ENCODE measurements at regions not wholly inside any gene's neighbourhood (a gene's known extent, or its start where the extent isn't known, plus 50 kb on each side); places are given as distances from the start of the nearest gene placed in this dataset.
"Not testable (repeated sequence)": the region's sequence is repeated elsewhere in the genome, so short reads cannot be mapped to it uniquely, and the experiment has no call there.

DNA sequence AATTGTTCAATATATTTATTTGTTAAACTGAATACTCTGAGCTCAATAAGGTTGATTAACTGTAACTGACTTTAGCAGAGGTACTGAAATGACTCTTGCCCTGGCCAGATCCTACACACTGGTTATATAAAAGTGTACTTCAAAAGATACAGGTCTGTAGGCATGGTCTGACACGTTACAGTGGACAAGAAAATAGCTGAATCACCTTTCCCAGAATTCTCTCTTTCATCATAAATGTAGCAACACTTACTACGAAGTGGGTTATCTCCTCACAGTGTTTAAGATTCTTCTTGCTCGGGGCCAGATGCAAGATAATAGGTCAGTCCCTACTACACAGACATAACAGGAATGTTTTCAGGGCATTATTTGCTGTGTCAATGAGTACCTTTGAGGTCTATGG, 107.0 kb upstream of the ZC3H15 start:
- DNase-seq (ENCODE audit: low read depth, low spot score): no peak

DNA sequence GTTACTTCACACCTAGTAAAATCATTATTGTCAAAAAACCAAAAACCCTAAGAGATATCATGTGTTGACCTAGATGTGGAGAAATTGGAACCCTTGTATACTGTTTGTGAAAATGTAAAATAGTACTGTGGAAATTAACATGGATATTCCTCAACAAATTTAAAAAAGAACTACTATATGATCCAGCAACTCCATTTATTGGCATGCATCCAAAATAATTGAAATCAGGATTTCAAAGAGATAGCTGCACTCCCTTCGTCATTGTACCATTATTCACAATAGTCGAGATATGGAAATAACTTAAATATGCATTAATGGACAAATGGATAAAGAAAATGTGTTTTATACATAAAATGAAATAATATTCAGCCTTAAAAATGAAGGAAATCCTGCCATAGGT, 105.3 kb upstream of the ZC3H15 start:
- DNase-seq (ENCODE audit: low read depth, low spot score): no peak

DNA sequence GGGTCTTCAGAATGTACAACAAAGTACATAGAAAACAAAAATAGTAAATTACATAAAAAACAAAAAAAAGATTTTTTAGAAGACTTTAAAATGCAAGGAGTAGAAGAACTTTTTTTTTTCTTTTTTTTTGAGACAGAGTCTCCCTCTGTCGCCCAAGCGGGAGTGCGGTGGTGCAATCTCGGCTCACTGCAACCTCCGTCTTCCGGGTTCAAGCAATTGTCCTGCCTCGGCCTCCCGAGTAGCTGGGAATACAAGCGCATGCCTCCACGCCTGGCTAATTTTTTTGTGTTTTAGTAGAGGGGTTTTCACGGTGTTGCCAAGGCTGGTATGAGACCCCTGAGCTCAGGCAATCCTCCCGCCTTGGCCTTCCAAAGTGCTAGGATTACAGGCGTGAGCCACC, 104.5 kb upstream of the ZC3H15 start:
- no peak for DNase-seq (ENCODE audit: low read depth, low spot score)

DNA sequence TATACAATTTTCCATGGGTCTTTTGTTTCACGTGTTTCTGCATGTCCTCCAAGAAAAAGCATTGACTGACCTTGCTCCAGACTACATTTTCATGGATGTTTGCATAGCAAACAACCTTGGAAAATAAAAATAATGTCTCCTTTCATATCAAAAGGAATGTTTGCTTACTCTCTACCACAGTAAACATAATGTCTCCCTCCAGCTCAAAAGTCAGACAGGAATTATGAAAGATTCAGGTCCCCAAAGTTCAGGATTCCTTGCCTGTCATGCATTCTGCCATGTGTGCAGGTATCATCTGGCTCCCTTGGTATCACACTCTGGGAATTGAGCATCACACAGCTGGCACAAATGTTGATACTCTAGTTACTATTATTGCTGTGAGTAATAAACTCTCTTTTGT, 103.1 kb upstream of the ZC3H15 start:
- DNase-seq (ENCODE audit: low read depth, low spot score): no peak

DNA sequence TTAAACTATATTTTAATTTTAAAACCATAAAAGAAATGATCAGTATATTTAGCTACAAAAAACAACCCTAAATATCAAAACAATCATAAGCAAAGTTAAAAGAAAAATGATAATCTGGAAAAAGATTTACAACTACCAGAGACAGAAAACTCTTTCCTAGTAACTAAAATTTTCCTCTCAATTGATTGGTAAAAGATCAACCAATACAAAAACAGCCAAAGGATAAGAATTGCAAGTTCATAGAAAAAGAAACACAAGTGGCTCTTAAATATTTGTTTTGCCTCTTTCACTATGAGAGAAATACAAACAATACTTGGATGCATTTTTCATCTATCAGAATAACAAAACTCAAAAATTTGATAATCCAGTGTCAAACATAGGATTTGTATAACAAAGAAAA, 101.8 kb upstream of the ZC3H15 start:
- DNase-seq (ENCODE audit: low read depth, low spot score): no peak

DNA sequence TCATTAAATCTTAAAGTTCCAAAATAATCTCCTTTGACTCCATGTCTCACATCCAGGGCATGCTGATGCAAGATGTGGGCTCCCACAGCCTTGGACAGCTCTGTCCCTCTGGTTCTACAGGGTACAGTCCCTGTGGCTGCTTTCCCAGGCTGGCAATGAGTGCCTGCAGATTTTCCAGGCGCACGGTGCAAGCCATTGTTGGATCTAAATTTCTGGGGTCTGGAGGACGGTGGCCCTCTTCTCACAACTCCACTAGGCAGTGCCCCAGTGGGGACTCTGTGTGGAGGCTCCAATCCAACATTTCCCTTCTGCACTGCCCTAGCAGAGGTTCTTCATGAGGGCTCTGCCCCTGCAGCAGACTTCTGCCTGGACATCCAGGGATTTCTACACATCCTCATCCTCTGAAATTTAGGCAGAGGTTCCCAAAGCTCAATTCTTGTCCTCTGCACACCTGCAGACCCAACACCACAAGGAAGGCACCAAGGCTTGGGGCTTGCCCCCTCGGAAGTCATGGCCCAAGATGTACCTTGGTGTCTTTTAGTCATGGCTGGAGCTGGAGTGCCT, 100.3 kb upstream of the ZC3H15 start:
- not testable (repeated sequence) for DNase-seq (ENCODE audit: low read depth, low spot score)

DNA sequence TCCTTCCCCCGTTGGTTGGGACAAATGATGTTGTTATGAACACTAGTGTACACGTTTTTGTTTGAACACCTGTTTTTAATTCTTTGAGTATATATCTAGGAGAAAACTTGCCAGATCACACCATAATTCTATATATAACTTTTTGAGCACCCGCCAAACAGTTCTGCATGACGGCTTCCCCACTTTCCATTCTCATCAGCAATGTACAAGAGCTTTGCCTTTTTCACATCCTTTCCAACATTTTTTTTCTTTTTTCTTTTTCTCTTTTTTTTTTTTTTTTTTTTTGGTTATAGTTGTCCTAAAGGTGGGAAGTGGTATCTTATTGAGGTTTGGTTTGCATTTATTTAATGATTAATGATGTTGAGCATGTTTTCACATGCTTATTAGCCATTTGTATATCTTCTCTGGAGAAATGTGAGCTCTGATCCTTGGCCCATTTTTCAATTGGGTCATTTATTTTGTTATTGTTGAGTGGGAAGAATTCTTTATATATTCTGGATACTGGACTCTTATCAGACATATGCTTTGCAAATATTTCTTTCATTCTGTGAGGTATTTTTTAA, 86.9 kb upstream of the ZC3H15 start:
- no peak for DNase-seq (ENCODE audit: low read depth, low spot score)

DNA sequence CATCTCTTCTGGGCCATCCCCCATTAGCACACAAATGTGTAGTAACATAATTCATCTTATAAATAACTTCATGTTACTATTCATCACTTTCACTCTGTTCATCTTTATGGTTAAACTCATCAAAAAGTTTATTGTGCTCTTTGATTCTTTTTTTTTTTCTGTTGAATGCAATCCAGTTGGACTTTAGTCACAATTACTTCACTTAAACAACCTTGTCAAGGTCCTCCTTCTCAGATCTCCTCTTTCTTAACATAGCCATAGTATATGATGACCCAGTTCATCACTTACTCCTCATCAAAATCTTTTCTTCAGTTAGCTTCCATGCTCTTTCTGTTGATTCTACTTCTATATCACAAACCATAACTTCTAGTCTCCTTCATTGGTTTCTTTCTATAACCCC, 80.2 kb upstream of the ZC3H15 start:
- no peak for DNase-seq (ENCODE audit: low read depth, low spot score)

DNA sequence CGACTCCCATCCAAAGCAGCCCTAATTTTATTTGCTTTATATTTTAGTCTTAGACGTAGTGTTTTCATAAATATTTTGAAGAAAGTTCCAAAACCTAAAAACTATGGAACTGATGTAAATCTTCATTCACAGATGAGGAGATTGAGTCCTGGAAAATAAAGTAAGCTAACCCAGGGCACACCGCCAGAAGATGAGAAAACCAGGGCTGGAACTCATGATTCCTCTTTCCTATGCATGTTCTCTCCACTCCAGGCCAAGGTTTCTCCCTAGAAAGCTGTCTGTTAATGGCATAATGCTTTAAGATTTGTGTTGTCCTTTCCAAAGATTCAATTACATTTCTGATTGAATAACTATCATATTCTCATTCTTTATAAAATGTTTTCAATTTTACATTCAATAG, 78.4 kb upstream of the ZC3H15 start:
- DNase-seq (ENCODE audit: low read depth, low spot score): no peak

DNA sequence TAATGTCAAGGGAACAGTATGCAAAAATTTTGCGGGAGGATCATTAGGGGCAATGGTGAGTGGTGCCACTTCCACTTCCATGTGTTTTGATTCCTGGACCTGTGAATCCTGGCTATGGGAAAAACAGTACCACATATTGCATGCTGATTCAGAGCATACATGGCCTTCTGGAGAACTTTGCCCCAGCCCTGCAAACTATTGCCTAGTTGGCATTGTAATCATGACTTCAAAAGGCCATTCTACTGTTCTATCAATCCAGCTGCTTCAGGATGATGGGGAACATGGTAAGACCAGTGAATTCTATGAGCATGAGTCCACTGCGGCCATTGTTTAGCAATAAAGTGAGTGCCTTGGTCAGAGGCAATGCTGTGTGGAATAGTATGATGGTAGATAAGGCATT, 75.3 kb upstream of the ZC3H15 start:
- no peak for DNase-seq (ENCODE audit: low read depth, low spot score)

DNA sequence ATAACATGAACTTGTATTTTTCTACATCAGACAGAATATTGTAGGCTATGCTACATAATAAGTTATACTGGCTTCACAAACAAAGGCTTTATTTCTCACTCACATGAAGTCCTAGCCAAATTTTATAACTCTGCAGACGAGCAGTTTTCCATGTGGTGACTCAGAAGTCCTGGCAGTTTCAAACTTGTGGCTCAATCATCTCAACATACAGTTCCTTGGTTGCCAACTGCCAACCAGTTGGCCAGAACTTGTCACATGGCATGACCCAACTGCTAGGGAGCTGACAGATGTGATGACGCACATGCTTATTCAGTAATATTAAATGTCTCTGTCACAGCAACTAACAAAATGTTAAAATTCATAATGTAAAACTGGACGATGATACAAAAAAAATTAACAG, 63.8 kb upstream of the ZC3H15 start:
- peak; percentile 2 for DNase-seq (ENCODE audit: low read depth, low spot score)

DNA sequence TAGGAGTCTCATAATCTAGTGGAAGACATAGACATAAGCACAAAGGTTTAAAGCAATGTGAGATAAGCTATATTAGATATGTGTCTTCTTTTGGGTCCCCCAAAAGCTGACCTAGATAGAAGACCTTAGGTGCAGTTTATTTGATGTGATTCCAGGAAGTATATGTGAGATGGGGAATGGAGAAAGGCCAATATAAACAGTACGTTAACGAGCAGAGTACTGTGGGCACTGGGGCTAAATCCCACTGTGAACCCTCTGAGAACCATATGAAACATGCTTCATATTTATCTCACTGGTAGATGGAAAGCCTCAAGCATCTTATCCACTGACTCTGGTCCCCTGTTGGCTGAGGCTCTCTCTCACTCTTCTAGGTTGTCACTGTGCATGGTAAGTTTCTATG, 62.6 kb upstream of the ZC3H15 start:
- no peak for DNase-seq (ENCODE audit: low read depth, low spot score)

DNA sequence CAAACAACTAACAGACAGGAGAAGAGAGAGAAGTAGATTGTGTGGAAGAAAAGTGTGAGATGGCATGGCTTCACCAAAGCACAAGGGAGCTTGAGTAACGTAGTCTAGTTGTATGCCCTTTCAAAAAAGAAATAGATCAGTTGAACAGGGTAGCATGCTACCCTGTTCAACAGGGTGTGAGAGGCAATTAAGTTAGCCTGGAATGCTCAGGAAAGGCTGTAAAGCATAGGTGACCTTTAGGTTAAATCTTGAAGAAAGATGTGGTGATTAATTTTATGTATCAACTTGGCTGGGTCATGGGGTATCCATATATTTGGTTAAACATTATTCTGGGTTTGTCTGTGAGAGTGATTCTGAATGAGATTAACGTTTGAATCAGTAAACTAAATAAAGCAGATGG, 61.8 kb upstream of the ZC3H15 start:
- DNase-seq (ENCODE audit: low read depth, low spot score): no peak

DNA sequence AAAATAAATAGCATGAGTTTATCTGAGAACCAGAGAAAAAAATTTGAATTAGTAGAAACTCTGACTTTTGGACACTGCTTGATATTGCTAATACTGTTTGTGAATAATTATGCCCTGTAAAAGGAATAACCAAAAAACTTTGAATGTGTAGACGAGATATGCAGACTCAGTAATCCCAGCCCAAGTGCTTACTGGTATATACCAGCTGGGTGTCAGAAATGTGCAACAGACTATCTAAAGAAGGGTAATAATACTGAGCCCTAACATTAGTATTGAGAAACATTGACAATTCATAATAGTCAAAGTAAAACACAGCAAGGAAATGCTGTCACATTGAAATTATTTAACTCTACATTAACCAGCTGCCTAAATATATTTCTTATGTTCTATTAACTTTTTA, 60.5 kb upstream of the ZC3H15 start:
- DNase-seq (ENCODE audit: low read depth, low spot score): no peak

DNA sequence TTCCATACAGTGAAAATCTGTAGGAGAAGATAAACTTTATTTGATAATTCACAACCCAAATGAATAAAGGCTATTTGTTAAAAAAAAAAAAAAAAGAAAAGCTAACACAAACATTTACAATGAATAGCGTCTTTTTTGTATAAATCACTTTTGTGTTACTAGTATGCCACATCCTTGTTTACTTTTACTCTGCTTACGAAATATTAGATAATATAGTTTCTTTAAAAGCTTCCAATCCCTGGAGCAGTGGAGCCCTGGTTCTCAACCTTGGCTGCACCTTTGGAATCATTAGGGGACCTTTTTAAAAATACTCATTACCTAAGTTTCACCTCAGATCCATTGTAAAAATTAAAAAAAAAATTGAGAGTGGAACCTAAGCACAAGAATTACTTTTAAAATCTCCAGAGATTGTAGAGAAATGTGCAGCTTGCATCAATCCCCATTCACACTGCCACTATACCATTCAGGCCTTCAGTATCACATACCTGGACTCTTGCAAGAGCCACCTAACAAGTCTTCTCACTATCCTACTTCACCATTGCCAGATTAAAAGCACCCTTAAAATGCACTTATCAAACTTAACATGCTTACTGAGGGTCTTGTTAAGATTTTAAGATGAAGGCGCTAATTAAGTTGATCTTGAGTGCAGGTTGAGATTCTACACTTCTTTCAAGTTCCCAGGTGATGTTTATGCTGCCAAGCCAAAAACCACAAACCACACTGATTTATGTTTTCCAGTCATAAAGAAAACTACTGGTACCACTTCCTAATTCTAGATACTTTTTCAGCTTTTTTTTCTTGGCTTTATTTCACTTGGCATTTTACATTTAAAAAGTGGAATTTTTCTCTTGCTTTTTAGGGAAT, 59.7 kb upstream of the ZC3H15 start:
- no peak for DNase-seq (ENCODE audit: low read depth, low spot score)

DNA sequence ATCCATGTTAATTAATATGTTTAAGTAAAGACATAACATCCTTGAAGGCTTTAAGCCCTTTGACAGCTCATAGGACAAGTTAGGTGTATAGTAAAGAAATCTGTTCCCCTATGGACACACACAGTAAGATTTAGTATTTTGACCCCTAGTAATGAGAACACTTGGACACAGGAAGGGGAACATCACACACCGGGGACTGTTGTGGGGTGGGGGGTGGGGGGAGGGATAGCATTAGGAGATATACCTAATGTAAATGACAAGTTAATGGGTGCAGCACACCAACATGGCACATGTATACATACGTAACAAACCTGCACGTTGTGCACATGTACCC, 59.1 kb upstream of the ZC3H15 start:
- not testable (repeated sequence) for DNase-seq (ENCODE audit: low read depth, low spot score)

DNA sequence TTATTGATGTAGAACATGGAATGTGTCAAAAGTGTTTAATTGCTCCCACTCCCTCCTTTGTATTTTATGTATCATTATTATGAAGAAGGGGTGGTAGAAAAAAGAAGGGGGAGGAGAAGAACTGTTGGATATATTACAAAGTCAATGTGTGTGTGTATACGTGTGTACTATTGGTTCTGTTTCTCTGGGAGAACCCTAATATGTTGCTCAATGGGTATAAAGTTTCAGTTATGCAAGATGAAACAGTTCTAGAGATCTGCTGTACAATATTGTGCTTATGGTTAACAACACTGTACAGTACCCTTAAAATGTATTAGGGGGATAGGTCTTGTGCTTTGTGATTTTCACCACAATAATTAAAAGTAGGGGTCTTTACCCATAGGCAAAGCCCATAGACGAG, 58.1 kb upstream of the ZC3H15 start:
- DNase-seq (ENCODE audit: low read depth, low spot score): no peak

DNA sequence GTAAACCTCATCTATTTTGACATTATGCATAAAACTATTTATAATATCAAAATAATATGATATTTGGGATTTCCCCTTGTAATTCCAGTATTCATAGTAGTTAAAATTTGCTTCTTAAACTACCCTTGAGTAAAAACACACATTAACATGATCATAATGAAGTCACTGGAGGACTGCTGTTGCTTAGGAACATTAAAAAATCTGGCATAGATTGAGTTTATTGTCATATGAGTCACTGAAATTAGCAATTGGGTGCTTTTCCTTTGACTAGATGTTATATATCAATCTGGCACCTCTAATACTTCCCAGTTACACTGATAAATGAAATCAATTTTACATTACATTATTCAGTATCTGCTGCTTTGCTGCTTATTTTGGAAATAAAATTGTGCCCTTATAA, 57.0 kb upstream of the ZC3H15 start:
- DNase-seq (ENCODE audit: low read depth, low spot score): no peak

DNA sequence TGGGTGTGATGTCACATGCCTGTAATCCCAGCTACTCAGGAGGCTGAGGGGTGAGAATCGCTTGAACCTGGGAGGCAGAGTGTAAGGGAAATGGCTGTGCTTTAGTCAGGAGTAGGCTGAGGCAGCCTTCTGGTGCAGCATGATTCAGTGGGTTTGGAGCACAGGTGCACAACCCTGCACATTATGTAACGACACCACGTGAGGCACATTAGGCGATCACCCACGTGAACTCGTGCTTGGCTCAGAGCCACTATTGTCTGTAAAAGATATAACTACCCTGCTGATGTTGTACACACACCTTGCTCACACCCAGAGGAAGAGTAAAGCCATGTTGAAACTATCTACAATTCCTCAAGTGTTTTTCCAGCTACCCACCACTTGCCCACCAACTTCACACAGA, 54.8 kb upstream of the ZC3H15 start:
- no peak for DNase-seq (ENCODE audit: low read depth, low spot score)

DNA sequence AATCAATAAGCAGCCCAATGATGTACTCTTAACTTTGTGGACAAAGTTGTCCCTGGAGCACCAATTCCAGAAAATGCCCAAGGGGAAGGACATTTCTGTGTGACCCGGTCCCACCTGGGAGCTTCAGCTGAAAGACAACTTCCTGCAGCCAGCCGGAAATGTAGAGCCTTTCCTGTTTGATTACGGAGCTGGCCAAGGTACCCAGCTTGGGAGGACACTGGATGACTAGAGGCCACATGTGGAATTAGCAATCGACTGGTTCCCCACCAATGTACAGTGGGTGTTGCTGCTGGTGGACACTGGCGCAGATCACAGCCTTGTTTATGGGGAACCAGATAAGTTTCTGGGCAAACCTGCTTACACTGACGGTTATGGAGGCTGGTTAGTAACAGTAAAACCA, 53.0 kb upstream of the ZC3H15 start:
- no peak for DNase-seq (ENCODE audit: low read depth, low spot score)

DNA sequence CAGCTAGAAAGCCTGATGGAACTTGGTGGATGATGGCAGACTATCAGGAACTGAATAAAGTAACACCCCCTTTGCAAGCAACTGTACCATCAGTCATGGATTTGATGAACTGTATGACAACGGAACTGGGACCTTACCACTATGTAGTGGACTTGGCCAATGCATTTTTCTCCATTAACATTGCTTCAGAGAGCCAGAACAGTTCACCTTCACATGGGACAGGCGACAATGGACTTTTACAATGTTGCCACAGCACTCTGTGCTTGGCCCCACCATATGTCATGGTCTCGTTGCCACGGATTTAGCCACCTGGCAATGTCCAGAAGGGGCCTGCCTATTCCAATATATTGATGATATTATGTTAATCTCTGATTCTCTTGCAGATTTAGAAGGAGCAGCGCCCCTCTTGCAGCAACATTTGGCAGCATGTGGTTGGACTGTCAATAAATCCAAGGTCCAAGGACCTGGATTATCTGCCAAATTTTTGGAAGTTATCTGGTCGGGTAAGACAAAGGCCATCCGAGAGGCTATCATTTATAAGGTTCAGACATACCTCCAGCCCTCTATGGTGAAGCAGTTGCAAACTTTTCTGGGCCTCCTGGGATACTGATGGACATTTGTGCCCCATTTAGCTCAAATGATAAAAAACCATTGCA, 52.2 kb upstream of the ZC3H15 start:
- no peak for DNase-seq (ENCODE audit: low read depth, low spot score)

Measured in smooth muscle cell of the brain vasculature (primary cell).